H1 (cell line): ENCODE measurements at regions not wholly inside any gene's neighbourhood (a gene's known extent, or its start where the extent isn't known, plus 50 kb on each side); places are given as distances from the start of the nearest gene placed in this dataset.
"Not testable (repeated sequence)": the region's sequence is repeated elsewhere in the genome, so short reads cannot be mapped to it uniquely, and the experiment has no call there.

Experiments
- BRCA1 ChIP-seq: IDR thresholded peaks from 2 replicates; pipeline ENCODE4 v1.6.1; 2012; ENCODE audit warnings: low read depth, low read length, improper control_type of control experiment
- EGR1 ChIP-seq: IDR thresholded peaks from 2 replicates; pipeline ENCODE4 v1.6.1; 2011; ENCODE audit warnings: low read depth, low read length, borderline replicate concordance
- NRF1 ChIP-seq: IDR thresholded peaks from 2 replicates; pipeline ENCODE4 v1.6.1; 2011; ENCODE audit warnings: mild to moderate bottlenecking, low read depth, low read length, improper control_type of control experiment
- POLR2A ChIP-seq, 2 experiments: IDR thresholded peaks; 1 replicate in 1 of 2; 2 replicates in 1 of 2; pipeline ENCODE4 v1.6.1; 2011; ENCODE audit warnings: low read depth in 2 of 2, low read length in 2 of 2, mild to moderate bottlenecking in 2 of 2; ENCODE audit errors: control extremely low read depth in 1 of 2
- TEAD4 ChIP-seq: IDR thresholded peaks from 2 replicates; pipeline ENCODE4 v1.6.1; 2012; ENCODE audit warnings: low read depth, low read length, inconsistent platforms, mixed read lengths
- TF ChIP-seq, protein P1 (sequence below), 3 experiments: IDR thresholded peaks; 1 replicate in 2 of 3; 2 replicates in 1 of 3; pipeline versions ENCODE4 v1.5.1 to v1.6.1; 2011; ENCODE audit warnings: low read length in 3 of 3, mild to moderate bottlenecking in 3 of 3, inconsistent platforms in 2 of 3, low read depth in 1 of 3, moderate library complexity in 1 of 3; ENCODE audit not compliant: insufficient read depth in 1 of 3; ENCODE audit errors: control extremely low read depth in 1 of 3

DNA sequence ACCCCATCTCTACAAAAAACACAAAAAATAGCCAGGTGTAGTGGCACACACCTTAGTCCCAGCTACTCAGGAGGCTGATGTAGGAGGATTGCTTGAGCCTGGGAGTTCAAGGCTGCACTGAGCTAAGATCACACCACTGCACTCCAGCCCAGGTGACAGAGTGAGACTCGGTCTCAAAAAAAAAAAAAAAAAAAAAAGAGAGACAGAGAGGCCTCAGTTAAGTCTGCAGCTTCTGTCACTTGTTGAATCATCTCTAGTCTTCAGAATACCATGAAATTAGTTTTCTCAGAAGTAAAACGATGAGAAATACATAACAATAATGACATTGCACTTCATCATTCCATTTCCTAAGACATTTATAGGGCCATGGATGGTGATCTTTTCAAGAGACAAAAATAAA lies 118.0 kb downstream of the PPIAL4G start:
- TF ChIP-seq, protein P1, sequence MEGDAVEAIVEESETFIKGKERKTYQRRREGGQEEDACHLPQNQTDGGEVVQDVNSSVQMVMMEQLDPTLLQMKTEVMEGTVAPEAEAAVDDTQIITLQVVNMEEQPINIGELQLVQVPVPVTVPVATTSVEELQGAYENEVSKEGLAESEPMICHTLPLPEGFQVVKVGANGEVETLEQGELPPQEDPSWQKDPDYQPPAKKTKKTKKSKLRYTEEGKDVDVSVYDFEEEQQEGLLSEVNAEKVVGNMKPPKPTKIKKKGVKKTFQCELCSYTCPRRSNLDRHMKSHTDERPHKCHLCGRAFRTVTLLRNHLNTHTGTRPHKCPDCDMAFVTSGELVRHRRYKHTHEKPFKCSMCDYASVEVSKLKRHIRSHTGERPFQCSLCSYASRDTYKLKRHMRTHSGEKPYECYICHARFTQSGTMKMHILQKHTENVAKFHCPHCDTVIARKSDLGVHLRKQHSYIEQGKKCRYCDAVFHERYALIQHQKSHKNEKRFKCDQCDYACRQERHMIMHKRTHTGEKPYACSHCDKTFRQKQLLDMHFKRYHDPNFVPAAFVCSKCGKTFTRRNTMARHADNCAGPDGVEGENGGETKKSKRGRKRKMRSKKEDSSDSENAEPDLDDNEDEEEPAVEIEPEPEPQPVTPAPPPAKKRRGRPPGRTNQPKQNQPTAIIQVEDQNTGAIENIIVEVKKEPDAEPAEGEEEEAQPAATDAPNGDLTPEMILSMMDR (IDR thresholded peaks at IDR 0.05; ENCODE audit: control extremely low read depth in 1 of 3, insufficient read depth in 1 of 3, low read depth in 1 of 3, low read length in 3 of 3), result not testable (repeated sequence)
- TF ChIP-seq BRCA1; TEAD4; EGR1; POLR2A (IDR thresholded peaks at IDR 0.05; ENCODE audit: control extremely low read depth in 1 of 2, low read depth in 2 of 2, low read length in 2 of 2); NRF1: not testable (repeated sequence)
